GM12878 (cell line): ENCODE measurements at regions not wholly inside any gene's neighbourhood (a gene's known extent, or its start where the extent isn't known, plus 50 kb on each side); places are given as distances from the start of the nearest gene placed in this dataset.

Experiments
- EZH2 ChIP-seq: IDR thresholded peaks from 2 replicates; pipeline ENCODE4 v1.6.1; 2012; ENCODE audit warnings: low read depth, mild to moderate bottlenecking, control low read depth, inconsistent platforms, low read length, borderline replicate concordance; ENCODE audit not compliant: control insufficient read depth
- HDAC2 ChIP-seq: fragments of 200-600 bp; sonication (generic); IDR thresholded peaks from 2 replicates; pipeline ENCODE4 v1.6.1; 2017
- REST ChIP-seq: IDR thresholded peaks from 2 replicates; pipeline ENCODE4 v1.6.1; 2012; ENCODE audit warnings: mild to moderate bottlenecking, low read depth, low read length
- TF ChIP-seq, protein P1 (sequence below), 3 experiments: IDR thresholded peaks in 2 of 3; conservative IDR thresholded peaks in 1 of 3; 2 replicates each; pipeline ENCODE4 v1.5.1; 2011; ENCODE audit warnings: low read depth in 3 of 3, low read length in 3 of 3, mild to moderate bottlenecking in 3 of 3, control low read depth in 2 of 3, moderate library complexity in 2 of 3, inconsistent platforms in 1 of 3, mixed read lengths in 1 of 3; ENCODE audit not compliant: control insufficient read depth in 2 of 3, insufficient read depth in 1 of 3; ENCODE audit errors: extremely low read depth in 1 of 3
- TF ChIP-seq, protein P2 (sequence below): fragments of 450-650 bp; IDR thresholded peaks from 2 replicates; pipeline ENCODE4 v1.6.1; 2018; ENCODE audit warnings: borderline replicate concordance, mild to moderate bottlenecking; ENCODE audit not compliant: partially characterized antibody

GRCh38 chr22:27206374-27207133 lies 549.2 kb downstream of the MIAT start:
- TF ChIP-seq REST = no peak
- TF ChIP-seq, protein P1, sequence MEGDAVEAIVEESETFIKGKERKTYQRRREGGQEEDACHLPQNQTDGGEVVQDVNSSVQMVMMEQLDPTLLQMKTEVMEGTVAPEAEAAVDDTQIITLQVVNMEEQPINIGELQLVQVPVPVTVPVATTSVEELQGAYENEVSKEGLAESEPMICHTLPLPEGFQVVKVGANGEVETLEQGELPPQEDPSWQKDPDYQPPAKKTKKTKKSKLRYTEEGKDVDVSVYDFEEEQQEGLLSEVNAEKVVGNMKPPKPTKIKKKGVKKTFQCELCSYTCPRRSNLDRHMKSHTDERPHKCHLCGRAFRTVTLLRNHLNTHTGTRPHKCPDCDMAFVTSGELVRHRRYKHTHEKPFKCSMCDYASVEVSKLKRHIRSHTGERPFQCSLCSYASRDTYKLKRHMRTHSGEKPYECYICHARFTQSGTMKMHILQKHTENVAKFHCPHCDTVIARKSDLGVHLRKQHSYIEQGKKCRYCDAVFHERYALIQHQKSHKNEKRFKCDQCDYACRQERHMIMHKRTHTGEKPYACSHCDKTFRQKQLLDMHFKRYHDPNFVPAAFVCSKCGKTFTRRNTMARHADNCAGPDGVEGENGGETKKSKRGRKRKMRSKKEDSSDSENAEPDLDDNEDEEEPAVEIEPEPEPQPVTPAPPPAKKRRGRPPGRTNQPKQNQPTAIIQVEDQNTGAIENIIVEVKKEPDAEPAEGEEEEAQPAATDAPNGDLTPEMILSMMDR (IDR thresholded peaks at IDR 0.05 in 2 of 3, conservative IDR thresholded peaks at IDR 0.05 in 1 of 3; ENCODE audit: control insufficient read depth in 2 of 3, extremely low read depth in 1 of 3, insufficient read depth in 1 of 3, low read depth in 3 of 3, low read length in 3 of 3) = no peak
- TF ChIP-seq EZH2 = no peak
- TF ChIP-seq, protein P2, sequence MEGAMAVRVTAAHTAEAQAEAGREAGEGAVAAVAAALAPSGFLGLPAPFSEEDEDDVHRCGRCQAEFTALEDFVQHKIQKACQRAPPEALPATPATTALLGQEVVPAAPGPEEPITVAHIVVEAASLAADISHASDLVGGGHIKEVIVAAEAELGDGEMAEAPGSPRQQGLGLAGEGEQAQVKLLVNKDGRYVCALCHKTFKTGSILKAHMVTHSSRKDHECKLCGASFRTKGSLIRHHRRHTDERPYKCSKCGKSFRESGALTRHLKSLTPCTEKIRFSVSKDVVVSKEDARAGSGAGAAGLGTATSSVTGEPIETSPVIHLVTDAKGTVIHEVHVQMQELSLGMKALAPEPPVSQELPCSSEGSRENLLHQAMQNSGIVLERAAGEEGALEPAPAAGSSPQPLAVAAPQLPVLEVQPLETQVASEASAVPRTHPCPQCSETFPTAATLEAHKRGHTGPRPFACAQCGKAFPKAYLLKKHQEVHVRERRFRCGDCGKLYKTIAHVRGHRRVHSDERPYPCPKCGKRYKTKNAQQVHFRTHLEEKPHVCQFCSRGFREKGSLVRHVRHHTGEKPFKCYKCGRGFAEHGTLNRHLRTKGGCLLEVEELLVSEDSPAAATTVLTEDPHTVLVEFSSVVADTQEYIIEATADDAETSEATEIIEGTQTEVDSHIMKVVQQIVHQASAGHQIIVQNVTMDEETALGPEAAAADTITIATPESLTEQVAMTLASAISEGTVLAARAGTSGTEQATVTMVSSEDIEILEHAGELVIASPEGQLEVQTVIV = no peak
- TF ChIP-seq HDAC2 = no peak
